GM19023 (cell line): ENCODE measurements at regions not wholly inside any gene's neighbourhood (a gene's known extent, or its start where the extent isn't known, plus 50 kb on each side); places are given as distances from the start of the nearest gene placed in this dataset.

ENCODE experiments used
- ATAC-seq: cut with Tn5 transposase; IDR thresholded peaks from one replicate; pipeline ENCODE4 v1.9.1; 2021; ENCODE audit warnings: mild to moderate bottlenecking, moderate library complexity; ENCODE audit not compliant: unreplicated experiment

GRCh38 chr9:1261879-1262766 lies 212.0 kb downstream of the DMRT2 start:
- no peak for ATAC-seq

- peak; percentile 65 for ATAC-seq
Measured at GRCh38 chr9:1267141-1267570, 217.0 kb downstream of the DMRT2 start.

- ATAC-seq = no peak
Measured at GRCh38 chr9:1267581-1267980, 217.4 kb downstream of the DMRT2 start.

- ATAC-seq = no peak
Measured at GRCh38 chr9:1269533-1270315, 219.6 kb downstream of the DMRT2 start.

- no peak for ATAC-seq
Measured at GRCh38 chr9:1271367-1271766, 221.2 kb downstream of the DMRT2 start.

- no peak for ATAC-seq
Measured at GRCh38 chr9:1271786-1272185, 221.6 kb downstream of the DMRT2 start.

- no peak for ATAC-seq
Measured at GRCh38 chr9:1272488-1272887, 222.3 kb downstream of the DMRT2 start.

GRCh38 chr9:1273859-1274258 lies 223.7 kb downstream of the DMRT2 start:
- ATAC-seq = no peak

- ATAC-seq = no peak
Measured at GRCh38 chr9:1274334-1274733, 224.2 kb downstream of the DMRT2 start.

- no peak for ATAC-seq
Measured at GRCh38 chr9:1276474-1276873, 226.3 kb downstream of the DMRT2 start.

- ATAC-seq = no peak
Measured at GRCh38 chr9:1284727-1285126, 234.6 kb downstream of the DMRT2 start.

GRCh38 chr9:1285526-1285925 lies 235.4 kb downstream of the DMRT2 start:
- no peak for ATAC-seq

- no peak for ATAC-seq
Measured at GRCh38 chr9:1292384-1292783, 242.2 kb downstream of the DMRT2 start.

GRCh38 chr9:1294641-1295258 lies 244.6 kb downstream of the DMRT2 start:
- ATAC-seq = no peak

GRCh38 chr9:1296331-1296730 lies 246.2 kb downstream of the DMRT2 start:
- no peak for ATAC-seq

- no peak for ATAC-seq
Measured at GRCh38 chr9:1298046-1298445, 247.9 kb downstream of the DMRT2 start.

GRCh38 chr9:1300941-1301340 lies 250.8 kb downstream of the DMRT2 start:
- ATAC-seq = no peak

GRCh38 chr9:1303932-1304331 lies 253.8 kb downstream of the DMRT2 start:
- ATAC-seq = no peak

GRCh38 chr9:1311462-1312042 lies 261.4 kb downstream of the DMRT2 start:
- no peak for ATAC-seq

GRCh38 chr9:1319436-1319835 lies 269.3 kb downstream of the DMRT2 start:
- no peak for ATAC-seq

GRCh38 chr9:1320051-1320557 lies 269.9 kb downstream of the DMRT2 start:
- ATAC-seq = no peak
